ENCODE measurements at regions not wholly inside any gene's neighbourhood (a gene's known extent, or its start where the extent isn't known, plus 50 kb on each side); places are given as distances from the start of the nearest gene placed in this dataset.

- H3K9me3 ChIP-seq (ENCODE audit: control insufficient read depth in 2 of 2, insufficient read depth in 1 of 2, low read length in 1 of 2): no peaks in the 10 kb centered on the region
- no peaks in the 10 kb centered on the region for H3K36me3 ChIP-seq (ENCODE audit: control insufficient read depth in 2 of 2, insufficient read depth in 2 of 2, low read length in 1 of 2)
- H3K27me3 ChIP-seq (ENCODE audit: control insufficient read depth in 2 of 2, insufficient read depth in 1 of 2, low read length in 1 of 2): no peaks in the 10 kb centered on the region
- H3K4me1 ChIP-seq (ENCODE audit: control insufficient read depth in 2 of 2, insufficient read depth in 2 of 2, low read length in 2 of 2): no peaks in the 10 kb centered on the region
- no peak for DNase-seq (ENCODE audit: low read depth in 6 of 9, low spot score in 9 of 9)
- H3K4me3 ChIP-seq (ENCODE audit: low read length in 2 of 2): no peak overlapping the region
- H3K27ac ChIP-seq (ENCODE audit: low read depth in 1 of 2, low read length in 1 of 2): no peak overlapping the region
These were observed 811.5 kb upstream of the CITED2 start for GRCh38 chr6:140185991-140186390.

- H3K4me1 ChIP-seq (ENCODE audit: control insufficient read depth in 2 of 2, insufficient read depth in 2 of 2, low read length in 2 of 2): no peaks in the 10 kb centered on the region
- no peaks in the 10 kb centered on the region for H3K27me3 ChIP-seq (ENCODE audit: control insufficient read depth in 2 of 2, insufficient read depth in 1 of 2, low read length in 1 of 2)
- no peaks in the 10 kb centered on the region for H3K9me3 ChIP-seq (ENCODE audit: control insufficient read depth in 2 of 2, insufficient read depth in 1 of 2, low read length in 1 of 2)
- no peaks in the 10 kb centered on the region for H3K36me3 ChIP-seq (ENCODE audit: control insufficient read depth in 2 of 2, insufficient read depth in 2 of 2, low read length in 1 of 2)
- DNase-seq (ENCODE audit: low read depth in 6 of 9, low spot score in 9 of 9): no peak
- no peak overlapping the region for H3K27ac ChIP-seq (ENCODE audit: low read depth in 1 of 2, low read length in 1 of 2)
- H3K4me3 ChIP-seq (ENCODE audit: low read length in 2 of 2): no peak overlapping the region
These were observed 809.4 kb upstream of the CITED2 start for GRCh38 chr6:140183881-140184280.

GRCh38 chr6:140182821-140183220 lies 808.4 kb upstream of the CITED2 start:
- Histone ChIP-seq H3K27me3 (ENCODE audit: control insufficient read depth in 2 of 2, insufficient read depth in 1 of 2, low read length in 1 of 2) (no peaks in the 10 kb centered on the region), H3K36me3 (ENCODE audit: control insufficient read depth in 2 of 2, insufficient read depth in 2 of 2, low read length in 1 of 2) (no peaks in the 10 kb centered on the region), H3K4me1 (ENCODE audit: control insufficient read depth in 2 of 2, insufficient read depth in 2 of 2, low read length in 2 of 2) (no peaks in the 10 kb centered on the region), H3K4me3 (ENCODE audit: low read length in 2 of 2) (no peak overlapping the region), H3K9me3 (ENCODE audit: control insufficient read depth in 2 of 2, insufficient read depth in 1 of 2, low read length in 1 of 2) (no peaks in the 10 kb centered on the region), H3K27ac (ENCODE audit: low read depth in 1 of 2, low read length in 1 of 2) (no peak overlapping the region)
- DNase-seq (ENCODE audit: low read depth in 6 of 9, low spot score in 9 of 9): no peak
- 95% methylated on average over 2 of the region's 2 CpGs for WGBS

GRCh38 chr6:140181876-140182275 lies 807.4 kb upstream of the CITED2 start:
- H3K9me3 ChIP-seq (ENCODE audit: control insufficient read depth in 2 of 2, insufficient read depth in 1 of 2, low read length in 1 of 2): no peaks in the 10 kb centered on the region
- no peaks in the 10 kb centered on the region for H3K4me1 ChIP-seq (ENCODE audit: control insufficient read depth in 2 of 2, insufficient read depth in 2 of 2, low read length in 2 of 2)
- WGBS: over 99% methylated on average over 2 of the region's 2 CpGs
- DNase-seq (ENCODE audit: low read depth in 6 of 9, low spot score in 9 of 9): no peak
- no peaks in the 10 kb centered on the region for H3K36me3 ChIP-seq (ENCODE audit: control insufficient read depth in 2 of 2, insufficient read depth in 2 of 2, low read length in 1 of 2)
- H3K4me3 ChIP-seq (ENCODE audit: low read length in 2 of 2): no peak overlapping the region
- no peaks in the 10 kb centered on the region for H3K27me3 ChIP-seq (ENCODE audit: control insufficient read depth in 2 of 2, insufficient read depth in 1 of 2, low read length in 1 of 2)
- H3K27ac ChIP-seq (ENCODE audit: low read depth in 1 of 2, low read length in 1 of 2): no peak overlapping the region

- no peak for DNase-seq (ENCODE audit: low read depth in 6 of 9, low spot score in 9 of 9)
- H3K4me3 ChIP-seq (ENCODE audit: low read length in 2 of 2): no peak overlapping the region
- H3K27ac ChIP-seq (ENCODE audit: low read depth in 1 of 2, low read length in 1 of 2): no peak overlapping the region
- no peaks in the 10 kb centered on the region for H3K4me1 ChIP-seq (ENCODE audit: control insufficient read depth in 2 of 2, insufficient read depth in 2 of 2, low read length in 2 of 2)
- H3K9me3 ChIP-seq (ENCODE audit: control insufficient read depth in 2 of 2, insufficient read depth in 1 of 2, low read length in 1 of 2): no peaks in the 10 kb centered on the region
- H3K27me3 ChIP-seq (ENCODE audit: control insufficient read depth in 2 of 2, insufficient read depth in 1 of 2, low read length in 1 of 2): no peaks in the 10 kb centered on the region
- WGBS: 95% methylated on average over 2 of the region's 2 CpGs
- H3K36me3 ChIP-seq (ENCODE audit: control insufficient read depth in 2 of 2, insufficient read depth in 2 of 2, low read length in 1 of 2): no peaks in the 10 kb centered on the region
These were observed 805.9 kb upstream of the CITED2 start for GRCh38 chr6:140180306-140180705.

- Histone ChIP-seq H3K36me3 (ENCODE audit: control insufficient read depth in 2 of 2, insufficient read depth in 2 of 2, low read length in 1 of 2) (no peaks in the 10 kb centered on the region), H3K27ac (ENCODE audit: low read depth in 1 of 2, low read length in 1 of 2) (no peak overlapping the region), H3K27me3 (ENCODE audit: control insufficient read depth in 2 of 2, insufficient read depth in 1 of 2, low read length in 1 of 2) (no peaks in the 10 kb centered on the region), H3K4me1 (ENCODE audit: control insufficient read depth in 2 of 2, insufficient read depth in 2 of 2, low read length in 2 of 2) (no peaks in the 10 kb centered on the region), H3K4me3 (ENCODE audit: low read length in 2 of 2) (no peak overlapping the region), H3K9me3 (ENCODE audit: control insufficient read depth in 2 of 2, insufficient read depth in 1 of 2, low read length in 1 of 2) (peaks cover 0 to 2% of the 10 kb centered on the region in 2 donors)
- no peak for DNase-seq (ENCODE audit: low read depth in 6 of 9, low spot score in 9 of 9)
These were observed 804.5 kb upstream of the CITED2 start for GRCh38 chr6:140178935-140179334.

GRCh38 chr6:140178520-140178919 lies 804.1 kb upstream of the CITED2 start:
- no peaks in the 10 kb centered on the region for H3K27me3 ChIP-seq (ENCODE audit: control insufficient read depth in 2 of 2, insufficient read depth in 1 of 2, low read length in 1 of 2)
- peaks cover 0 to 2% of the 10 kb centered on the region in 2 donors for H3K9me3 ChIP-seq (ENCODE audit: control insufficient read depth in 2 of 2, insufficient read depth in 1 of 2, low read length in 1 of 2)
- no peak overlapping the region for H3K4me3 ChIP-seq (ENCODE audit: low read length in 2 of 2)
- no peak for DNase-seq (ENCODE audit: low read depth in 6 of 9, low spot score in 9 of 9)
- WGBS: 94% methylated on average over 1 of the region's 1 CpG
- no peaks in the 10 kb centered on the region for H3K36me3 ChIP-seq (ENCODE audit: control insufficient read depth in 2 of 2, insufficient read depth in 2 of 2, low read length in 1 of 2)
- H3K27ac ChIP-seq (ENCODE audit: low read depth in 1 of 2, low read length in 1 of 2): no peak overlapping the region
- no peaks in the 10 kb centered on the region for H3K4me1 ChIP-seq (ENCODE audit: control insufficient read depth in 2 of 2, insufficient read depth in 2 of 2, low read length in 2 of 2)

- no peak overlapping the region for H3K4me3 ChIP-seq (ENCODE audit: low read length in 2 of 2)
These were observed 801.9 kb upstream of the CITED2 start for GRCh38 chr6:140176306-140176705.

GRCh38 chr6:140175486-140175885 lies 801.0 kb upstream of the CITED2 start:
- H3K9me3 ChIP-seq (ENCODE audit: control insufficient read depth in 2 of 2, insufficient read depth in 1 of 2, low read length in 1 of 2): peaks cover 0 to 2% of the 10 kb centered on the region in 2 donors
- no peak overlapping the region for H3K27ac ChIP-seq (ENCODE audit: low read depth in 1 of 2, low read length in 1 of 2)
- WGBS: 93% methylated on average over 1 of the region's 1 CpG
- no peak overlapping the region for H3K4me3 ChIP-seq (ENCODE audit: low read length in 2 of 2)
- no peaks in the 10 kb centered on the region for H3K27me3 ChIP-seq (ENCODE audit: control insufficient read depth in 2 of 2, insufficient read depth in 1 of 2, low read length in 1 of 2)
- H3K36me3 ChIP-seq (ENCODE audit: control insufficient read depth in 2 of 2, insufficient read depth in 2 of 2, low read length in 1 of 2): no peaks in the 10 kb centered on the region
- DNase-seq (ENCODE audit: low read depth in 6 of 9, low spot score in 9 of 9): no peak
- no peaks in the 10 kb centered on the region for H3K4me1 ChIP-seq (ENCODE audit: control insufficient read depth in 2 of 2, insufficient read depth in 2 of 2, low read length in 2 of 2)

More at GRCh38 chr6:140176306-140176705, 801.9 kb upstream of the CITED2 start:
- H3K9me3 ChIP-seq (ENCODE audit: control insufficient read depth in 2 of 2, insufficient read depth in 1 of 2, low read length in 1 of 2): peaks cover 0 to 2% of the 10 kb centered on the region in 2 donors
- no peak for DNase-seq (ENCODE audit: low read depth in 6 of 9, low spot score in 9 of 9)
- 97% methylated on average over 1 of the region's 1 CpG for WGBS
- H3K4me1 ChIP-seq (ENCODE audit: control insufficient read depth in 2 of 2, insufficient read depth in 2 of 2, low read length in 2 of 2): no peaks in the 10 kb centered on the region
- H3K27ac ChIP-seq (ENCODE audit: low read depth in 1 of 2, low read length in 1 of 2): no peak overlapping the region
- H3K27me3 ChIP-seq (ENCODE audit: control insufficient read depth in 2 of 2, insufficient read depth in 1 of 2, low read length in 1 of 2): no peaks in the 10 kb centered on the region
- no peaks in the 10 kb centered on the region for H3K36me3 ChIP-seq (ENCODE audit: control insufficient read depth in 2 of 2, insufficient read depth in 2 of 2, low read length in 1 of 2)

- Histone ChIP-seq H3K36me3 (ENCODE audit: control insufficient read depth in 2 of 2, insufficient read depth in 2 of 2, low read length in 1 of 2) (no peaks in the 10 kb centered on the region), H3K4me1 (ENCODE audit: control insufficient read depth in 2 of 2, insufficient read depth in 2 of 2, low read length in 2 of 2) (no peaks in the 10 kb centered on the region), H3K4me3 (ENCODE audit: low read length in 2 of 2) (no peak overlapping the region), H3K9me3 (ENCODE audit: control insufficient read depth in 2 of 2, insufficient read depth in 1 of 2, low read length in 1 of 2) (peaks cover 0 to 2% of the 10 kb centered on the region in 2 donors), H3K27me3 (ENCODE audit: control insufficient read depth in 2 of 2, insufficient read depth in 1 of 2, low read length in 1 of 2) (no peaks in the 10 kb centered on the region), H3K27ac (ENCODE audit: low read depth in 1 of 2, low read length in 1 of 2) (no peak overlapping the region)
- DNase-seq (ENCODE audit: low read depth in 6 of 9, low spot score in 9 of 9): no peak
- WGBS: 97% methylated on average over 2 of the region's 2 CpGs
These were observed 800.1 kb upstream of the CITED2 start for GRCh38 chr6:140174524-140174923.

Data from thymus (tissue), 11 donors.